GM19351 (cell line): ENCODE measurements at regions not wholly inside any gene's neighbourhood (a gene's known extent, or its start where the extent isn't known, plus 50 kb on each side); places are given as distances from the start of the nearest gene placed in this dataset.
"Not testable (repeated sequence)": the region's sequence is repeated elsewhere in the genome, so short reads cannot be mapped to it uniquely, and the experiment has no call there.

Experiments
- ATAC-seq: cut with Tn5 transposase; IDR thresholded peaks from one replicate; pipeline ENCODE4 v1.9.1; 2021; ENCODE audit warnings: mild to moderate bottlenecking, moderate library complexity; ENCODE audit not compliant: unreplicated experiment

DNA sequence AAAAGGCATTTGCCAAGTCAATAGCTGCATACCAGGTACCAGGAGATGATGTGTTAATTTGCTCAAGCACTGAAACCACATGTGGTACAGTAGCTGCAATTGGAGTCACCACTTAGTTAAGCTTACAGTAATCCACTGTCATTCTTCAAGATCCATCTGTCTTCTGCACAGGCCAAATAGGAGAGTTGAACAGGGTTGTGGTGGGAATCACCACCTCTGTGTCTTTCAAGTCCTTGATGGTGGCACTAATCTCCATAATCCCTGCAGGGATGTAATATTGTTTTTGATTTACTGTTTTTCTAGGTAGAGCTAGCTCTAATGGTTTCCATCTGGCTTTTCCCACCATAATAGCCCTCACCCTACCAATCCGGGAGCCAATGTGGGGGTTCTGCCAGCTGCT is 91.9 kb downstream of the FCRL5 start:
- ATAC-seq: no peak

DNA sequence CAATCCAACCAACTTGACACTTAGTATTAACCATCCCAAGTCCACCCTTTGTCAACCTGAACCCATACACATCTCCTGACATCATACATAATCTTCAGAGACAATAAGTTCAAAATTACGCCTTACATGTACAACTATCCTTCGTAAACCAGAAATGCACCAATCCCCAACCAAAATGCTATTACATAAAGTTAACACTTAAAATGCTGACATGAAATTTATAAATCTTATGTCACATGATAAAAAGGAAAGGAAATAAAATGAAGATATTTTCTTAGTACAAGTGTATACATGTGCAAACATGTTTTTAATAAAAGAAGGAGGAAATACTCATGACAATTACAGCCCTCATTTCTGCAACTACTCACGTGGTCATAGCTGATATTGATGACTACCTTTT is 95.0 kb downstream of the FCRL5 start:
- ATAC-seq: no peak

DNA sequence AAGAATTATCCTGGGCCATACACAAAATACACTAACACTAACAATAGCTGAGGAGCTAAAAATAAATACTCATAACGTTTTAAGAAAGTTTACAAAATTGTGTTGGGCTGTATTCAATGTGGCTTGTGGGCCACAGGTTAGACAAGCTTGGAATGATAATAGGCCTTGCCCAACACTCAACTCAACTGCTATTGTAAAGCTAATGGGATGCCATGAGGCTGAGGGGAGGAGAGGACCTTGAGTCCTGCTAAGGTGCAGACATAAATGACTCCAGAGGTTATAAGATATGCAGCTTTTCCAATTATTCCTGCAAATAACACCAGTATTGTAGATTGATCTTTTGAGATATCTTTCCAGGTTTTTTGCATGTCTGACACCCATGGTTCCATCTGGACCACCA is 97.0 kb downstream of the FCRL5 start:
- no peak for ATAC-seq

DNA sequence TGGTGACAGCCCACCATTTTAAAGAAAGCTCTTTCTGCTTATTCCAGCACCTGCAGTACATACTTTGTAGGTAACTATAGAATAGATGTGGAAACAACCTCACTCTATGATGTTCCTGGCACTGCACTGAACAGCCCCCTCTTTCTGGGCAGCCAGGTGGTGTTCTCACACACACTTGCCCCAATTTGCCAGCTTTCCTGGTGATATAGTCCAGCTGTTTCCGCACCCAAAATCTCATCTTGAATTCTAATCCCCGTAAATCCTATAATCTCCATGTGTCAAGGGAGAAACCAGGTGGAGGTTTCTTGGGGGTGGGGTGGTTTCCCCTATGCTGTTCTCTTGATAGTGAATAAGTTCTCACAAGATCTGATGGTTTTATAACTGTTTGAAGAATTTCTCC is 102.2 kb downstream of the FCRL5 start:
- ATAC-seq: no peak

DNA sequence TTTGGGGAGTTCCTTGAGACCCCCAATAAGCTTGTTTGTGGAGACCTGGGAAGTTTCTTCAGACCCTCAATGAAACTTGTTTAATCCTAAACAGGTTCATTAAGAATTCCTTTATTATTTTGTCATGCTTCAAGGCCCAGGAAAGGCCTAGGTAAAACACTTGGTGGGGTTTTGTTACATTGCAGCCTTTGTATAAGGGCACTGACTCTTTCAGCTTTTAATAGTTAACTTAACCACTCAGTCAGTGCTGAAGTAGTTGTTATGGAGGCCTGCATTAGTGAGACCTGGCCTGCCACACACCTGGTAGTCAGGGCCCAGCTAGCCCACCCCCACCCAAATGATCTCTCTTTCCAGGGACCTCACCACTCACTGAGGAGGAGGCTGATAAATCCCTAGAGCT is 103.7 kb downstream of the FCRL5 start:
- ATAC-seq: no peak

DNA sequence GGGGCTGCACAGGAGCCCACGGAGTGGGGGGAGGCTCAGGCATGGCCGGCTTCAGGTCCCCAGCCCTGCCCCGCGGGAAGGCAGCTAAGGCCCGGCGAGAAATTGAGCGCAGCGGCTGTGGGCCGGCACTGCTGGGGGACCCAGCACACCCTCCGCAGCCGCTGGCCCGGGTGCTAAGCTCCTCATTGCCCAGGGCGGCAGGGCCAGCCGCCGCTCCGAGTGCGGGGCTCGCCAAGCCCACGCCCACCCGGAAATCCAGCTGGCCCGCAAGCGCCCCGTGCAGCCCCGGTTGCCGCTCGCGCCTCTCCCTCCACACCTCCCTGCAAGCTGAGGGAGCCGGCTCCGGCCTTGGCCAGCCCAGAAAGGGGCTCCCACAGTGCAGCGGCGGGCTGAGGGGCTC is 106.0 kb downstream of the FCRL5 start:
- ATAC-seq: not testable (repeated sequence)

DNA sequence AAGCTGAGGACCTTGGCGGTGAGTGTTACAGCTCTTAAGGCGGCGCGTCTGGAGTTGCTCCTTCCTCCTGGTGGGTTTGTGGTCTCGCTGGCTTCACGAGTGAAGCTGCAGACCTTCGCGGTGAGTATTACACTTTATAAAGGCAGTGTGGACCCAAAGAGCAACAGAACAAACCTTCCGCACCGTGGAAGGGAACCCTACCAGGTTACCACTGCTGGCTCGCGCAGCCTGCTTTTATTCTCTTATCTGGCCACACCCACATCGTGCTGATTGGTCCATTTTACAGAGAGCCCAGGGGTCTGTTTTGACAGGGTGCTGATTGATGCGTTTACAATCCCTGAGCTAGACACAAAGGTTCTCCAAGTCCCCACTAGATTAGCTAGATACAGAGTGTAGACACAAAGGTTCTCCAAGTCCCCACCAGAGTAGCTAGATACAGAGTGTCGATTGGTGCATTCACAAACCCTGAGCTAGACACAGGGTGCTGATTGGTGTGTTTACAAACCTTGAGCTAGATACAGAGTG is 106.6 kb downstream of the FCRL5 start:
- ATAC-seq: not testable (repeated sequence)

DNA sequence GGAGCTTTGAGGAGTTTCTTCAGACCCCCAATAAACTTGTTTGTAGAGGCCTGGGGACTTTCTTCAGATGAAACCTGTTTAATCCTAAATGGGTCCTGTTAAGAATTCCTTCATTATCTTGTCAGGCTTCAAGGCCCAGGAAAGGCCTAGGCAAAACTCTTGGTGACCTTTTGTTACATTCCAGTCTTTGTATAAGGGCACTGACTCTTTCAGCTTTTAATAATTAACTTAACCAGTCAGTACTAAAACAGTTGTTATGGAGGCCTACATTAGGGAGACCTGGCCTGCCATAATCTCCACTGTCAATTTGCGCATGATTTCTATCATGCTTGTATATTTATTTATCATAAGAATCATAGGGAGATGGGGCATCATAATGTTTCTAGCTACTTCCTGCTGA is 110.2 kb downstream of the FCRL5 start:
- ATAC-seq: no peak

DNA sequence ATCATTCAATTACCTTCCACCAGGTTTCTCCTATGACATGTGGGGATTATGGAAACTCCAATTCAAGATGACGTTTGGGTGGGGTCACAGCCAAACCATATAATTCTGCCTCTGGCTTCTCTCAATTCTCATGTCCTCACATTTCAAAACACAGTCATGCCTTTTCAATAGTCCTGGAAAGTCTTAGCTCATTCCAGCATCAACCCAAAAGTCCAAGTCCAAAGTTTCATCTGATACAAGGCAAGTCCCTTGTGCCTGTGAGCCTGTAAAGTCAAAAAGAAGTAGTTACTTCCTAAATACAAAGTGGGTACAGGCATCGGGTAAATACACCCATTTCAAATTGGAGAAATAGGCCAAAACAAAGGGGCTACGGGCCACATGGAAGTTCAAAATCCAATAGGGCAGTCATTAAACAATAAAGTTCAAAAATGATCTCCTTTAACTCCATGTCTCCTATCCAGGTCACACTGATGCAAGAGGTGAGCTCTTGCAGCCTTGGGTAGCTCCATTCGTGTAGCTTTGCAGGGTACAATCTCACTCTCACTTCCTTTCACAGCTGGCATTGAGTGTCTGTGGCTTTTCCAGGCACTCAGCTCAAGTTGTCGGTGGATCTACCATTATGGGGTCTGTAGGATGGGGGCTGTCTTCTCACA is 112.9 kb downstream of the FCRL5 start:
- no peak for ATAC-seq

DNA sequence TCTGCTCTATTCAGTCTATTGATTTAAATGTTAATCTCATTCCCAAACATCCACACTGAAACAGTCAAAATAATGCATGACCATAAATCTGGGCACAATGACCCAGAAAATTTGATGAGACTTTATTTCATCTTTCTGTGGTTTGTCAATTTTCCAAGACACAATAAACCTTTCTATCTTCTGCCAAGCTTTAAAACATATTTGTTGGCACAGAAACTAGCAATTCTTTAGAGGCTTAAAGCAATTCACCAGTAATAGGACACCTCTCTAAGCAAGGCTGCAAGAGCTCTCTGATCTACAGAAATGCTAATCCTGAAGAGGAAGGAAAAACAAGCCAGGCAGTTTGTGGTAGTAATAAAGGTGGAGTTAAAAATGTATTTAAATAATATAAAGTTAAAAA is 113.7 kb downstream of the FCRL5 start:
- no peak for ATAC-seq

DNA sequence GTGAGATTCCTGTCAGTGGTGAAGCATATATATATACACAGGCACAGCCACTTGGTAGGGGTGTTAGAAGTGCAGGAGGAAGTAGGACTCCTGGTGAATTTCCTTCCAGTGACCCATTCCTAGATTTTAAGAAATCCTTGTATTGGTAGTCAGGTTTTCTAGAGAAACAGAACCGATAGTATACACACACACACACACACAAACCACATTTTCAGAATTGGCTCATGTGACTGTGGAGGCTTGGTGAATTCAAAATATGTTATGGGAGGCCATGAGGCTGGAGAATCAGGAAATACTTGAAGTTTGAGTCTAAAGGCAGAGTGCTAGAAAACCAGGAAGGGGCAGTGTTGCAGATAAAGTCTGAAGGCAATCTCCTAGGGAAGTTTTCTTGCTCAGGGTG is 114.2 kb downstream of the FCRL5 start:
- no peak for ATAC-seq

DNA sequence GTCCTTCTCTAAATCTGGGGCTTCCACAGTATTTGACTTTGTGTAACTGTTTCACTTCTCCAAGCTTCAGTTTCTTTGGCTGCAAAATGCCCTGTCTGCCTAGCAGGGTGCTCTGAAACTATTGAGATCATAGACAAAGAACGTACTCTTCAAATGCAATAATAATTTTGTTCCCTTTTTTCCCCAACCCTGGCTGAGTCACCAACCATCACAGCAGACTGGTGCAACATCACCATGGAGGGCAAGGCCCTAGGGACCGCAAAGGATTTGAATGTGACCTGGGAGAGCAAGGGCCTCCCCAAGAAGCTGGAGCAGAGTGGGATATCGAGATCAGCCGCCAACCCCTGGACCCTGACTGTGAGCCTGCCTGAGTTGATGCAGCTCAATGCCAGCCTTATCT is 115.0 kb downstream of the FCRL5 start:
- no peak for ATAC-seq

DNA sequence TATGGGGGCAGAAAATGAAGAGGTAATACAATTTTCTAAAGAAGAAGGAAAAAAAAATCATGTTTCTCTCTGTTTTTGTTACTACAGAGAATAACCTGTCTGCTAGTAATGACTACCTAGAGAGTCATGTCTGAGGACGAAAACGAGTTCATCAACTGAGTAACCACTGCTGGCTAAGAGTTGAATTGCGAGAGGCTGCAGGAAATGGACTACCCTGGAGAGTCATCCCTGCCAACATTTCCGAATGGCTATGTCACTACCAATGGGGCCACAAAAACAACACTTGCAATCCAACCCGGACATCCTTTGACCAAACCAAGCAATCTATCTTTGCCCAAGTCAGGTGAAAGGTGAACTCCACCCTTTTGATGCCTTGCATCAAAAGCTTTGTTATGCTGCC is 120.6 kb downstream of the FCRL5 start:
- ATAC-seq: no peak

DNA sequence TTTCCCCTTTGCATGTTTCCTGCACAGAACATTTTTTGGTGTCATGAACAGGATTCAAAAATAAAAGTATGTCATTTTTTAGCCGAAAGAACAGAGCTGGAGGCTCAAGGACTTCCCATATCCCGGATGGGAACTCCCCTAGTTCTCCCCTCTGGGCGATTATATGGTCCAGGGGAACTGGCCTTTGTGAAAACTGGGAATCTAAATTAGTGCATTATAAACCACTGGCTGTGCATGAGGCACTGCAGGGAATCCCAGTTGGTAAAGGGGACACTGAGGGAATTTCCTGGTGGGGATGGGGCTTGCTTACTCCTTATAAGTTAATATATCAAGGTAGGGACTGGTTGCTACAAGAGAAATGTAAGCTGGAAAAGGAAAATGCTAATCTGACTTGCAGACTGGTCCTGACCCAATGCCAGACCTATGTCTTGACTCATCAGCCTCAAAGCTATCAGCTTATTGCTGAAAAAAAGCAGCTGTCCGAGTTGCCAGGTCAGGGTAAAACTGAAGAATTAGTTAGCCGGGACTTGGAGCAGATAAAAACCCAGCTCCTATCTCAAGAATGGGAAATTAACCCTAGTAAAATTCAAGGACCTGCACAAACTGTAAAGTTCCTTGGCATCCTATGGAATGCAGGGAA is 122.6 kb downstream of the FCRL5 start:
- no peak for ATAC-seq

DNA sequence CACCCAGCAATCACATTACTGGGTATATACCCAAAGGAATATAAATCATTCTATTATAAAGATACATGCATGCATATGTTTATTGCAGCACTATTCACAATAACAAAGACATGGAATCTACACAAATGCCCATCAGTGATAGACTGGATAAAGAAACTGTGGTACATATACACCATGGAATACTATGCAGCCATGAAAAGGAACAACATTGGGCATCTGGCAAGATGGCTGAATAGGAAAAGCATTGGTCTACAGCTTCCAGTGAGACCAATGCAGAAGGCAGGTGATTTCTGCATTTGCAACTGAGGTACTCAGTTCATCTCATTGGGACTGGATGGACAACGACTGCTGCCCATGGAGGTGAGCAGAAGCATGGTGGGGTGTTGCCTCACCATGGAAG is 128.6 kb downstream of the FCRL5 start:
- not testable (repeated sequence) for ATAC-seq

DNA sequence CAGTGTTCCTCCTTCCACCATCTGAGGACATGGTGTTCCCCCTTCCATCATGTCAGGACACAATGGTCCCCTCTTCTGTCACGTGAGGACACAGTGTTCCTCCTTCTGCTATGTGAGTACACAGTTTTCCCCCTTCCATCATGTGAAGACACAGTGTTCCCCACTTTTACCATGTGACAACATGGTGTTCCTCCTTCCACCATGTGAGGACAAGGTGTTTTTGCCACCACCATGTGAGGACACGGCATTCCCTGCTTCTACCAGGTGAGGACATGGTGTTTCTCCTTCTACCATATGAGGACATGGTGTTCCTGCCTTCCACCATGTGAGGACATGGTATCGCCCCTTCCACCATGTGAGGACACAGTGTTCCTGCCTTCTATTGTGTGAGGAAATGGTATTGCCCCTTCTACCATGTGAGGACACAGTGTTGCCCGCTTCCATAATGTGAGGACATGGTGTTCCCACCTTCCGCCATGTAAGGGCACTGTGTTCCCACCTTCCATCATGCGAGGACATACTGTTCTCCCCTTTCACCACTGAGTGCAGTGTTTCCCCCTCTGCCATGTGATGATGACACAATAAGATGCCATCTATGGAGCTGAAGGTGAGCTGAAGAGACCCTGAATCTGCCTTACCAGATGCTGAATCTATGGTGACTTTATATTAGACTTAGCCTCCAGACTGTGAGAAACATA is 132.3 kb downstream of the FCRL5 start:
- no peak for ATAC-seq

DNA sequence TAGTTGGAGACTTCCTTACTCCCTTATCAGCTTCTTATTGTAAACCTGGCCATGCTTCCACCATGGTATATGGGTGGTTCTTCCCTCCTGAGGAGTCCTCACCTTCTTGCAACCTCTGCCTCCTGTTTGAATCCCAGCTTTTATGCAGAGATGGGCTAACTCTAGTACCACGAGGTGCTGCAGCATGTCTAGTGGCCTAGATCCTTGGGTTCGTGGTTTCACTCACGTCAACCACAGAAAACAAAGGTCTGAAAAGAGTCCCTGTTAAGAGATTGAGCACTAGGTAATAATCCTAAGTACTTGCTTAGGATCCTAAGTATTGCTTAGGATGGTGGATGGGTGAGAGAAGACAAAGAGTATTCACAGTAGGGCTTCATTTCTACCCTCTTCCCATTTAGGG is 133.7 kb downstream of the FCRL5 start:
- ATAC-seq: no peak

DNA sequence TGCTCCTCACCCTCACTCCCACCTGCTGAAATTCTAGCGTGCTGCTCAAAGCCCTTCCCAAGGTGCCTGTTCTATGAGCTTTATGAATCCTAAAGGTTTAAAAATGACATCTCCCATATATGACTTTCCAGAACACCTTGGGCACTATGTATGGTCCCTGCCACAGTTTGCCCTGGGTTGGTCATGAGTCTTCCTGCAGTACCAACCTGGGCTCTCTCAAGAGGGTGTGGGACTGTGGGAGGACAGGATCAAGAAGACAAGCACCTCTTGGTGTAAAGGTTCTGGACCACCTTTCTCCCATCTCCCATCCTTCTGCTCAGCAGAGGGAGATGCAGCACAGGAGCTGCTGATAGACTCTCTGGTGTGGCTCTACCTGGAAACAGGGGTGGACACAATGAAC is 134.1 kb downstream of the FCRL5 start:
- ATAC-seq: no peak

DNA sequence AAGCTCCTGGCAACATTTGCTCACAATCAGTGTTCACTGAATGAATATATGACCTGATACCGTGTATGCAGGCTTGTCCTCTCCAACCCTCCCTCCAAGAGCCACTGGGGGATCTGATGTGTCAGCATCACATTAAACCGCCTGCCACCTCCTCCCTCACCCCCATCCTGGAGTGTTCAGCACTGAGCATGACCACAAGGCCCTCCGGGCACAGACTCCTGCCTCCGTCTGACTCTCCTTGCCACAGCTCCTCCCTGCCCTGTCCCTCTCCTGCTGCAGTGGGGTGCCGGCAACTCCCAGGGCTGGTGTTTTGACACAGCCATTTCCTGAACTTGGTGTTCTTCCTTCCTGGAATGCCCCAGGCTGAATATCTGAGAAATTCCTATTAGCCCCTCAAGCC is 136.7 kb downstream of the FCRL5 start:
- ATAC-seq: no peak

DNA sequence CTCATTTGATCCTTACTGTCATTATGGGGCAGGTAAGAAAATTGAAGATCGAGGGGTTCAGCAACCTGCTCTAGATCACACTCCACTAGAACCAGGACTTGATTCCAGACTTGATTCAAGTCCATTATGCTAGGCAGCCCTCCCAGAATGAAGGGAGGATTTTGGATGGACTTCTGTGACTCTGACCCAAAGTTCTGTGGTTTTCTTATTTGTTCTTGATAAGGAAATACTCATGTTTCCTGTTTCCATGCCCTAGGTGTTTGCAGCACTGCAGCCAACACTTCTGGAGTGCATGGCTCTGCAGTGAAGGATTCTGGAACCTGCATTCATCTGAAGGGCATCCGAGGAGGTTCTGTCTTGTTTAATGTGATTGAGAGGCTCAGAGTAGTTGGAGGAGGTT is 140.0 kb downstream of the FCRL5 start:
- ATAC-seq: no peak

DNA sequence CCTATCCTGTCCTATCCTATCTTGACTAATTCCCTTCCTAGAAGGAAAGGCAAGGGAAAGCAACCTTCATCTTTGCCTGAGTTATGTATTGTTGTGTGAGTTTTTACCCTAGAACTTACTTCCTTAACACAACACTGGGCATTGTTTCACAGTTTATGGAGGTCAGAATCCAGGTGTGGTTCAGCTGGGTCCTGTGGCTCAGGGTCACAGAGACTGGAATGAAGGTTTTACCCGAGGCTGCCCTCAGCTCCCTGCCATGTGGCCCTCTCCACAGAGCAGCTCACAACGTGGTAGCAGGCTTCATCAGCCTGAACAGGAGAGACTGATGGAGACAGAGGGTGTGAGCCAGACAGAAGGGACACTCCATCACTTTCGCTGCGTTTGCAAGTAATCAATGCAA is 140.5 kb downstream of the FCRL5 start:
- ATAC-seq: no peak

DNA sequence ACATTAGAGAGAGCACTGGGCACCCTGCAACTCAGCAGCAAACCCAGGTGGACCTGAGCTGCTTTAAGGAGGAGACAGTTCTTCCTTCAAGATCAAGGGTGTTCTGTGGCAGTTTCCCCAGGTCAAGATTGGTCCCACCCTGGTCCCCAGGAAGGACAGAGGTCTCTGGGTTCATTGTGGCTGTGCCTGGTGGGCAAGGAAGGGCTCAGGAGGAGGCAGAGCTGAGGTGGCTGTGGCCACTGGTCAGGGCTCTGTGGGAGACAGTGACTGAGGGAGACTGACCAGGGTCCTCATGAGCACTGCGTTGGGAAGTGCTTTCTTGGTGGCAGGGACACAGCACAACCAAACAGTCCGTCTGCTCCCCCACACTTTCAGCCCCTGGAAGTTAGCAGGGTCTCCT is 141.3 kb downstream of the FCRL5 start:
- ATAC-seq: no peak
